GM06990 (cell line): ENCODE measurements at regions not wholly inside any gene's neighbourhood (a gene's known extent, or its start where the extent isn't known, plus 50 kb on each side); places are given as distances from the start of the nearest gene placed in this dataset.

Source experiments
- DNase-seq: peaks from one replicate; pipeline ENCODE4 v3.0.0-alpha.2; 2011; ENCODE audit not compliant: insufficient read length; ENCODE audit errors: extremely low read depth
- H3K27me3 ChIP-seq: replicated peaks from 2 replicates; pipeline ENCODE4 v1.6.0; 2011; ENCODE audit warnings: low read length; ENCODE audit not compliant: control insufficient read depth, insufficient read depth
- H3K36me3 ChIP-seq: 2 replicates; pipeline ENCODE4 v1.5.1; 2011; ENCODE audit warnings: low read length; ENCODE audit not compliant: control insufficient read depth, insufficient read depth
- H3K4me3 ChIP-seq: replicated peaks from 2 replicates; pipeline ENCODE4 v1.5.1; 2011; ENCODE audit warnings: low read depth, mild to moderate bottlenecking, control low read depth, low read length
- CTCF ChIP-seq: IDR thresholded peaks from 2 replicates; pipeline ENCODE4 v1.5.1; 2011; ENCODE audit warnings: low read length, control low read depth, mild to moderate bottlenecking, inconsistent platforms; ENCODE audit not compliant: insufficient read depth, poor library complexity, severe bottlenecking

- Histone ChIP-seq H3K36me3 (no peaks in the 10 kb centered on the region), H3K4me3 (no peak overlapping the region), H3K27me3 (no peaks in the 10 kb centered on the region)
- no peak for DNase-seq
- TF ChIP-seq CTCF: no peak
Measured at GRCh38 chr10:3312403-3312940, 139.9 kb upstream of the PITRM1 start.

GRCh38 chr10:3310016-3310784 lies 137.6 kb upstream of the PITRM1 start:
- Histone ChIP-seq H3K27me3 (no peaks in the 10 kb centered on the region), H3K36me3 (no peaks in the 10 kb centered on the region), H3K4me3 (no peak overlapping the region)
- no peak for DNase-seq
- TF ChIP-seq CTCF: no peak

- TF ChIP-seq CTCF: no peak
- no peak overlapping the region for H3K4me3 ChIP-seq
- H3K27me3 ChIP-seq: no peaks in the 10 kb centered on the region
- DNase-seq: no peak
- H3K36me3 ChIP-seq: no peaks in the 10 kb centered on the region
Measured at GRCh38 chr10:3306050-3306449, 133.5 kb upstream of the PITRM1 start.

GRCh38 chr10:3295582-3296151 lies 123.1 kb upstream of the PITRM1 start:
- TF ChIP-seq CTCF: no peak
- DNase-seq: no peak
- Histone ChIP-seq H3K4me3 (no peak overlapping the region), H3K36me3 (no peaks in the 10 kb centered on the region), H3K27me3 (no peaks in the 10 kb centered on the region; the same call in 1 of the 2 replicates)

- no peaks in the 10 kb centered on the region for H3K36me3 ChIP-seq
- TF ChIP-seq CTCF: no peak
- H3K27me3 ChIP-seq: no peaks in the 10 kb centered on the region; the same call in 1 of the 2 replicates
- DNase-seq: no peak
- no peak overlapping the region for H3K4me3 ChIP-seq
Measured at GRCh38 chr10:3294919-3295581, 122.5 kb upstream of the PITRM1 start.
